ENCODE measurements at regions not wholly inside any gene's neighbourhood (a gene's known extent, or its start where the extent isn't known, plus 50 kb on each side); places are given as distances from the start of the nearest gene placed in this dataset.

GRCh38 chr1:104765085-104765484 lies 1015.4 kb downstream of the AMY1C start:
- TF ChIP-seq CTCF (IDR thresholded peaks at IDR 0.05; ENCODE audit: low read depth, low read length) = no peak
- no peak for TF ChIP-seq EZH2phosphoT487 (IDR thresholded peaks at IDR 0.05; ENCODE audit: low read depth)

Data from OCI-LY3 (cell line).